GM19395 (cell line): ENCODE measurements at regions not wholly inside any gene's neighbourhood (a gene's known extent, or its start where the extent isn't known, plus 50 kb on each side); places are given as distances from the start of the nearest gene placed in this dataset.
"Not testable (repeated sequence)": the region's sequence is repeated elsewhere in the genome, so short reads cannot be mapped to it uniquely, and the experiment has no call there.

Source experiments
- ATAC-seq: cut with Tn5 transposase; IDR thresholded peaks from one replicate; pipeline ENCODE4 v1.9.1; 2021; ENCODE audit warnings: mild to moderate bottlenecking, moderate library complexity; ENCODE audit not compliant: unreplicated experiment

- ATAC-seq: no peak
Observed at GRCh38 chr9:22217254-22217653, 208.1 kb upstream of the CDKN2B start.

GRCh38 chr9:22225856-22226255 lies 216.8 kb upstream of the CDKN2B start:
- ATAC-seq: not testable (repeated sequence)

GRCh38 chr9:22227986-22228385 lies 218.6 kb upstream of the DMRTA1 start:
- ATAC-seq: no peak

- no peak for ATAC-seq
Observed at GRCh38 chr9:22228542-22228941, 218.1 kb upstream of the DMRTA1 start.

- no peak for ATAC-seq
Observed at GRCh38 chr9:22229069-22229468, 217.6 kb upstream of the DMRTA1 start.

GRCh38 chr9:22231309-22231708 lies 215.3 kb upstream of the DMRTA1 start:
- ATAC-seq: not testable (repeated sequence)

GRCh38 chr9:22232971-22233370 lies 213.7 kb upstream of the DMRTA1 start:
- no peak for ATAC-seq

- no peak for ATAC-seq
Observed at GRCh38 chr9:22237497-22238363, 208.9 kb upstream of the DMRTA1 start.

GRCh38 chr9:22238809-22239684 lies 207.6 kb upstream of the DMRTA1 start:
- no peak for ATAC-seq

- peak; percentile 85 for ATAC-seq
Observed at GRCh38 chr9:22240619-22241018, 206.0 kb upstream of the DMRTA1 start.

GRCh38 chr9:22241024-22241423 lies 205.6 kb upstream of the DMRTA1 start:
- ATAC-seq: peak; percentile 23

GRCh38 chr9:22241611-22242010 lies 205.0 kb upstream of the DMRTA1 start:
- no peak for ATAC-seq

- ATAC-seq: peak; percentile 47
Observed at GRCh38 chr9:22244139-22245011, 202.2 kb upstream of the DMRTA1 start.

GRCh38 chr9:22255337-22255736 lies 191.3 kb upstream of the DMRTA1 start:
- no peak for ATAC-seq

GRCh38 chr9:22256381-22256780 lies 190.2 kb upstream of the DMRTA1 start:
- ATAC-seq: no peak

- ATAC-seq: no peak
Observed at GRCh38 chr9:22257026-22257816, 189.4 kb upstream of the DMRTA1 start.

- no peak for ATAC-seq
Observed at GRCh38 chr9:22265038-22265437, 181.6 kb upstream of the DMRTA1 start.

GRCh38 chr9:22265534-22265933 lies 181.1 kb upstream of the DMRTA1 start:
- ATAC-seq: no peak

GRCh38 chr9:22274477-22274876 lies 172.1 kb upstream of the DMRTA1 start:
- no peak for ATAC-seq

GRCh38 chr9:22278426-22278825 lies 168.2 kb upstream of the DMRTA1 start:
- no peak for ATAC-seq
